Dendritic cell treated with granulocyte-macrophage colony-stimulating factor and Interleukin-4, amounts not matched to agents 40 ng/mL and 50 ng/mL, for 4 days (primary cell): ENCODE measurements at regions not wholly inside any gene's neighbourhood (a gene's known extent, or its start where the extent isn't known, plus 50 kb on each side); places are given as distances from the start of the nearest gene placed in this dataset.

Experiments
- H3K27ac Mint-ChIP-seq: one replicate; pipeline ENCODE4 v1.8.0; 2022; ENCODE audit warnings: mild to moderate bottlenecking, mixed read lengths
- H3K27me3 Mint-ChIP-seq: one replicate; pipeline ENCODE4 v1.8.0; 2022; ENCODE audit warnings: mild to moderate bottlenecking, mixed read lengths
- H3K36me3 Mint-ChIP-seq: one replicate; pipeline ENCODE4 v1.8.0; 2022; ENCODE audit warnings: low read depth, mixed read lengths
- H3K4me1 Mint-ChIP-seq: one replicate; pipeline ENCODE4 v1.8.0; 2022; ENCODE audit warnings: low read depth, mixed read lengths
- H3K4me3 Mint-ChIP-seq: one replicate; pipeline ENCODE4 v1.8.0; 2022; ENCODE audit warnings: mild to moderate bottlenecking, moderate library complexity, mixed read lengths
- H3K9me3 Mint-ChIP-seq: one replicate; pipeline ENCODE4 v1.8.0; 2022; ENCODE audit warnings: mixed read lengths
- intact Hi-C: fragments of 100-400 bp; cut with micrococcal nuclease; formaldehyde crosslinking; loops from one replicate; pipeline ENCODE4 v1.15.0; 2022

DNA sequence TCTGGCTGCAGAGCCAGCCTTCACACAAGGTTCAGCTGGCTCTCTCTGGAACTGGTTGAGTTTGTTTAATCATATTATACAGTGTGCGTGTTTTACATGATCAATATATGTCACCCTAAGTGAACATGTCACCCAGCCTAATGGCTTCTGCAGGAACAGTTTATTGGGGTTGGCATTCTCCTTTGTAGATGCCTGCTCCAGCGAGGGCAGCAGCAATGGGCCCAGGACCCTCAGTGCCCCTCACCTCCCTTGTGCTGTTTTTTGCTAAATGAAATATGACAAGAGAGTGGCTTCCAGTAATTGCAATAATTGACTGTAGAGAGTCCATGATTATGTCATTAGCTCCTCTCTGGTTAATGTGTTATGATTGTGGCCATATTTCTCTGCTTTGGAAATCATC, 387.2 kb downstream of the TMEM114 start:
- Mint-ChIP-seq H3K36me3 (no peaks in the 10 kb centered on the region), H3K4me1 (no peaks in the 10 kb centered on the region)

DNA sequence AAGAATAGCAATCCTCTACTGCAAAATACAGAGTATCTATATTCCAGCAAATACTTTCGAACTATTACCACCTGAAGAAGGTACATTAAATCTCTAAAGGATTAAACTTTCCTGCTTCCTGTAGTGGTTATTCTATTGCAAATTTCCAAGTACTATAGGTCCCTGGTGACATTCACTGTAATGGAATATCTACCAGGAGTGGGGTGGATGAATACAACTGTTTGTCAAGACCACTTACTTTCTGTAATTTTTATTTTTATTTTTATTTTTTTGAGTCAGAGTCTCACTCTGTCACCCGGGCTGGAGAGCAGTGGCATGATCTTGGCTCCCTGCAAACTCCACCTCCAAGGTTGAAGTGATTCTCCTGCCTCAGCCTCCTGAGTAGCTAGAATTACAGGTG, 389.5 kb downstream of the TMEM114 start:
- Mint-ChIP-seq H3K4me1 (no peaks in the 10 kb centered on the region), H3K9me3 (peaks cover 18% of the 10 kb centered on the region), H3K27me3 (no peaks in the 10 kb centered on the region), H3K27ac (no peak overlapping the region), H3K4me3 (no peak overlapping the region), H3K36me3 (no peaks in the 10 kb centered on the region)
- intact Hi-C loops = no loop called here

More for the DNA sequence above, 387.2 kb downstream of the TMEM114 start:
- H3K27me3 Mint-ChIP-seq = no peaks in the 10 kb centered on the region
- no peak overlapping the region for H3K27ac Mint-ChIP-seq
- intact Hi-C loops = no loop called here
- peaks cover 18% of the 10 kb centered on the region for H3K9me3 Mint-ChIP-seq
- H3K4me3 Mint-ChIP-seq = no peak overlapping the region

DNA sequence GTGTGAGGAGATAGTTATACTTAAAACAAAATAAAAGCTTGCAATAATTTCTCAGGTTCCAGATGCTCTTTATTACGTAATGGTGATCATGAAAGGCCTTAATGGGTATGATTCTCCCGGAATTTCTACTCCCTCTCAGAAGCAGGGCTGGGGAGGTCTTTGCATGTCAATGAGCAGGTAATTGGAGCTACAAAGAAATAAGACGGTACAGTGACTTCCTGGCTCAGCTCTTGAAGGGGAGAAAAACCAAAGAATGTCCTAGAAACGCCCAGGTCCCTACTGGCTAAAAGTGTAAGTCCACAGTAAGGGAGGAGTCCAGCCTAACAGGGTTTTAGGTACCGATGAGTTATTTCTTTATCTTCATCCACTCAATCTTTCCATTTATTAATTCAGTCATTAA, 390.9 kb downstream of the TMEM114 start:
- intact Hi-C loops = no loop called here
- H3K27me3 Mint-ChIP-seq = no peaks in the 10 kb centered on the region
- H3K4me1 Mint-ChIP-seq = no peaks in the 10 kb centered on the region
- H3K9me3 Mint-ChIP-seq = peaks cover 18% of the 10 kb centered on the region
- H3K36me3 Mint-ChIP-seq = no peaks in the 10 kb centered on the region
- H3K4me3 Mint-ChIP-seq = no peak overlapping the region
- no peak overlapping the region for H3K27ac Mint-ChIP-seq

DNA sequence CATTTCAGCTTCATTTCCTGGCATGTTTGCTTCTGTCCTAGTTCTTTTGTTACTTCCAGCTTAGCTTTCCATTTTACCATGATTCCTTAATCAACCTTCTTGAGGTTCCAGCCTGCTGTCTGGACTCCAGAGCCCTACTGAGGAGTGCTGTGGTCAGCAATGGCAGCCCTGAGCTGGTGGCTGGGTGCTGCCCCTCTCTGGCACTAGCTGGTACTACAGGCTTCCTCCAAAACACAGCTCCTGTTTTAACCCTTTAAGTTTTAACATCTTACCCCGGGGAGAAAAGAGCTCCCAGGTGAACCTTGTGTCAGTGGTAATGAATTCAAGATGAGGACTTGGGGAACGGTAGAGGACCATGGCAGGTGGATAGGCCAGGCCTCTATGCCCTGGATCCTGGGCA, 395.5 kb downstream of the TMEM114 start:
- intact Hi-C loops = no loop called here
- Mint-ChIP-seq H3K27ac (no peak overlapping the region), H3K9me3 (no peaks in the 10 kb centered on the region), H3K27me3 (no peaks in the 10 kb centered on the region), H3K4me3 (no peak overlapping the region), H3K4me1 (no peaks in the 10 kb centered on the region), H3K36me3 (no peaks in the 10 kb centered on the region)

DNA sequence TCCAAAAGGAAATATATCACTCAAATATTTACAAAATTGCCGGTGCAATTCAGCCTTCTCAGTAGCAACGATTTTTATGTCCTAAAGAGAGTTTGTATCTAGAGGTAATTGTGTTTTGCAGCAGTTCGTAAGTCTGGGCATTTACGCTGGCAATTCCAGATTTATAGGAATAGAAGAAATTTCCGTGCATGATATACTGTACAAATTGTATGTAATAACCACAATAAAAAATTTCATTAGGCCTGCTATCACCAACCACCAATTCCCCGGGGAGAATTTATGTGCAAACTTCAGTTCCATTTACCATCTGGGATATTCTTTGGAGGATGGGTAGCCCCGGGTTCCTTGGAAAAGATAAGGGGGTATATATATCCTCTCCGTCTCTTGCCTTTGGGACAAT, 401.5 kb downstream of the TMEM114 start:
- Mint-ChIP-seq H3K36me3 (no peaks in the 10 kb centered on the region), H3K27ac (no peak overlapping the region), H3K9me3 (no peaks in the 10 kb centered on the region), H3K4me1 (no peaks in the 10 kb centered on the region), H3K4me3 (no peak overlapping the region), H3K27me3 (no peaks in the 10 kb centered on the region)
- intact Hi-C loops = no loop called here

DNA sequence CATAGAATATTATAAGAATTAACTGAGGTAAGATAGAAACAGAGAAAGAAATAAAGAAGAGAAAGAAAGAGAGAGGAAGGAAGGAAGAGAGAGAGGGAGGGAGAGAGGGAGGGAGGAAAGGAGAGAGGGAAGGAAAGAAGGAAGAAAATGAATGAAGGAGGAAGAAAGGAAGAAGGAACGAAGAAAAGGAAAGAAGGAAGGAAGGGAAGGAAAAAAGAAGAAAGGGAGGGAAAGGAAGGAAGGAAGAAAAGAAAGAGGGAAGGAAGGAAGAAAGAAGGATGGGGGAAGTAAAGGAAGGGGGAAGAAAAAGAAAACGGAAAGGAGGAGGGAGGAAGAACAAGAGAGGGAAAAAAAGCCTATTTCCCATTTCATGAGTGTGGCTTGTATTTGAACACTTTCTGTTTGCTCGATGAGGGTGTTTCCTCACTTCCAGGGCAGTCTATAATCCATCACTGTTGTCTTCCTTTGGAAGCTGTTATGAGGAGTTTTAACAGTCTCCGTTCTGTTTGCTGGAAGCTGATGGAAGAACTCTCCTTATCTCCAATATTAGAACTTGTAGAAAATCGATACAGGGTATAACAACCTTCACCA, 402.4 kb downstream of the TMEM114 start:
- no peaks in the 10 kb centered on the region for H3K9me3 Mint-ChIP-seq
- no peaks in the 10 kb centered on the region for H3K36me3 Mint-ChIP-seq
- no peak overlapping the region for H3K4me3 Mint-ChIP-seq
- H3K27ac Mint-ChIP-seq = no peak overlapping the region
- H3K27me3 Mint-ChIP-seq = peaks cover 1% of the 10 kb centered on the region
- no peaks in the 10 kb centered on the region for H3K4me1 Mint-ChIP-seq
- intact Hi-C loops = no loop called here

DNA sequence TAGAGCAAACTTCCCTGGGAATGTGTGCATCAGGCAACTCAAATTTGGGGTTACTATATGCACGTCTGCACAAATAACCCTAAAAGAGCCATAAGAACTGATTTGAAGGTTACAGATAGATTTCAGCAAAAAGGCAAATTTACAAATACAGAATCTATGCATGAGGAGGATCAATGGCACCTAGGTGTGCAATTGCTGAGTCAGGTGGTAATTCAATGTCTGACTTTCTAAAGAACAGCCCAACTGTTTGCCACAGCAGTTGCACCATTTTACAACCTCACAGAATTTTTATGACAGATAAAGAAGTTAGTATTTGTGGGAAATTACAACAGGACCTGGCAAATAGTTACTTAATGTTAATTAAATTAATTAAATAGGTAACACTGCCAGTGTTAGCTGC, 405.5 kb downstream of the TMEM114 start:
- Mint-ChIP-seq H3K27me3 (peaks cover 1% of the 10 kb centered on the region), H3K9me3 (no peaks in the 10 kb centered on the region), H3K4me3 (no peak overlapping the region), H3K4me1 (no peaks in the 10 kb centered on the region), H3K36me3 (no peaks in the 10 kb centered on the region), H3K27ac (no peak overlapping the region)
- intact Hi-C loops = no loop called here

DNA sequence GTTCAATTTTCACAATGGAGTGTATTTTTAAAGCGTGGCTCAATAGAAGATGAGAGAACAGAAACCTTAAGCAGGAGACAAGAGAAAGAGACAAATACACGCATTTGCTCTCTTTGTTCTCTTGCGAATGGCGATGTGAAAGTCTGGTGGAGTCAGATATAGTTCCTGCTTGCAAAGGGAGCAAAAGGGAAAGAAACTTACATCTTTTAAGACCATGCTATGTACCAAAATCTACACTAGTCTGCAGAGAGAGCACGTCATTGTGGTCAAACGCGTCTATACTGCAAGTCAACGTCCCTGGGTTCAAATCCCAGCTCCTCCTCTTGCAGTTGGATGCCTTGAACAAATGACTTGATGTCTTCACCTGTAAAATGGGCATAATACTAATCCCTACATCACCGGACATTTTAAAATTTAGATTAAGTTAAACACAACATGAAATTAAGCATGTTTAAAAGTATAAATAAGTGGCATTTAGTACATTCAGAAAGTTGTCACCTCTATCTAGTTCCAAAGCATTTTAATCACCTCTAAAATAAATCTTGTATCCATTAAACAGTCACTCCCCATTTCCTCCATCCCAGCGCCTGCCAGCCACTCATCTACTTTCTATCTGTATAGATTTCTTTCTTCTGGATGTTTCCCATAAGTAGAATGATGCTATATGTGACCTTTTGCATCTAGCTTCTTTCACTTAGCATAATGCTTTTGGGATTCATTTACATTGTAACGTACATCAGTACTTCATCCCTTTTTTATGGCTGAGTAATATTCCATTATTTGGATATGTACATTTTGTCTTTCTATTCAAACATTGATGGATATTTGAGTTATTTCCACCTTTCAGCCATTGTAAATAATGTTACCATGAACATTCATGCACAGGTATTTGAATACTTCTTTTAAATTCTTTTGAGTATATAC, 406.9 kb downstream of the TMEM114 start:
- H3K27me3 Mint-ChIP-seq = peaks cover 3% of the 10 kb centered on the region
- intact Hi-C loops = no loop called here
- no peaks in the 10 kb centered on the region for H3K9me3 Mint-ChIP-seq
- H3K27ac Mint-ChIP-seq = no peak overlapping the region
- no peaks in the 10 kb centered on the region for H3K36me3 Mint-ChIP-seq
- H3K4me1 Mint-ChIP-seq = no peaks in the 10 kb centered on the region
- no peak overlapping the region for H3K4me3 Mint-ChIP-seq

DNA sequence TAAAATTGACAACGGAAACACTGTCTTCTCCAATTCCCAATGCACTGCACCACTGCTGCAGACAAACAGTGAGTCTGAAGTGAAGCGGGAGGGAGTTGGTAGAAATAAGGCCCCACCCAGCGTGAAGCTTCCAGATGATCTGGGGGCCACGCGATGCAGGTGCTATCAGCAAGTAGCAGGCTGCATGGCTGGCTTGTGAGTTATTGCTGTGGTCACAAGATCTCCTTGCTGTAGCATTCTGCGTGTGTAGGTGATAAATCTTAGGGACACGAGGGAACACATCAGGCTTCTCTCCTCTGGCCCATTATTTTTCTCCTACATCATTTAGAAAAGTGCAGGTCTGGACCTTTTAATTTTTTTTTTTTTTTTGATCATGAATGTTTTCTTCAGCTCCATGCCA, 407.6 kb downstream of the TMEM114 start:
- no peak overlapping the region for H3K4me3 Mint-ChIP-seq
- H3K27ac Mint-ChIP-seq = no peak overlapping the region
- H3K27me3 Mint-ChIP-seq = peaks cover 3% of the 10 kb centered on the region
- H3K36me3 Mint-ChIP-seq = no peaks in the 10 kb centered on the region
- no peaks in the 10 kb centered on the region for H3K9me3 Mint-ChIP-seq
- H3K4me1 Mint-ChIP-seq = no peaks in the 10 kb centered on the region
- intact Hi-C loops = no loop called here

DNA sequence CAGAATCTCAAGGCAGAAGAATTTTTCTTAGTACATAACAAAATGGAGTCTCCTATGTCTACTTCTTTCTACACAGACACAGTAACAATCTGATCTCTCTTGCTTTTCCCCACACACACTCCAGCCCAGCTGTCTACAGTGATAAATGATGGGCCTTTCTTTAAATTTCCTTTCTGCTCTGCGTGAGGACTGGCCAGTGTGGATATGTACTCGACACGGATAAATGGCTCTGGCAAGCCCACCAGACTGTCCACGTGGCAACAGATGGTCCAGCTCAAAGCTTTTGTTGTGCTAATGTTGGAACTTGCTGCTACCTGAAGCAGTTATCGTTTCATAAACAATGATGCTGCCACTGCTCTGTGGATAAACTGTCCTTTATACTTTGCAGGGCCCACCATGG, 410.7 kb downstream of the TMEM114 start:
- Mint-ChIP-seq H3K27me3 (peaks cover 3% of the 10 kb centered on the region), H3K36me3 (no peaks in the 10 kb centered on the region), H3K9me3 (no peaks in the 10 kb centered on the region), H3K27ac (no peak overlapping the region), H3K4me1 (no peaks in the 10 kb centered on the region), H3K4me3 (no peak overlapping the region)
- intact Hi-C loops = no loop called here

DNA sequence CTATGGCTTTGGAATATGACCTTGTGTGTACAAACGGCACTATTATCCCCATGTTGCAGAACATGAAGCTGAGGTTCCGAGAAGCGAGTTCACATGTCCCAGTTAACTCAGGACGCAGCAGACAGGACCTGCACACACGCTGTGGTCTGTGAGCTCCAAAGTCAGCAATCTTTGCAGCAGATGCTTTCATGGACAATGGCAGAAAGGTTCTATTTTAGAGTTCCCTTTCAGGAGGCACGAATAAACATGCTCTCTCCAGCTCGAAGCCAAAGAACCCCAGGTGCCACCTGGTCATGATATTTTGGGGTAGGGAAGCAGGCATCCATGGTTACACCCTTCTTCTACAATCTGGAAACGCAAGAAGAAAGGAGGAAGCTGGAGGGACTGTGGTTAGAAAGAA, 412.0 kb downstream of the TMEM114 start:
- Mint-ChIP-seq H3K4me1 (no peaks in the 10 kb centered on the region), H3K27me3 (peaks cover 2% of the 10 kb centered on the region), H3K9me3 (no peaks in the 10 kb centered on the region), H3K36me3 (no peaks in the 10 kb centered on the region), H3K27ac (no peak overlapping the region), H3K4me3 (no peak overlapping the region)
- intact Hi-C loops = no loop called here

DNA sequence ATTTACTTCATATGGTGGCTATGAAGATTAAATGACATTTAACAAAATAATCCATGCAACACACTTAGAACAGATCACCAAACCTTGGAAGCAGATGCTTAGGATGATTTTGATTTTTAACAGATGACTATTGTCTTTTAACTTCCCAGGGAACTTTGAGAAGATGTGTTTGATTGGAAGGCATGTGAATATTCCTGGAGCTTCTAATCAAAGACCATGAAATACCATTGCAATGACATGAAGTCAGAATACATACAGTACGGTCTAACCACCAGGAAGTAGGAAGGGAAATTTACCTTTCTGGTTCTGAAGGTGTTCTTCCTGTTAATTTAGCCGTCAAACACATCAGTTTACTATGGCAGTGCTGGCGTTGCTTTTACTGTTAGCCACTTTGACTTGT, 414.9 kb downstream of the TMEM114 start:
- Mint-ChIP-seq H3K36me3 (no peaks in the 10 kb centered on the region), H3K27me3 (peaks cover 2% of the 10 kb centered on the region), H3K4me1 (no peaks in the 10 kb centered on the region), H3K27ac (no peak overlapping the region), H3K9me3 (no peaks in the 10 kb centered on the region), H3K4me3 (no peak overlapping the region)
- intact Hi-C loops = no loop called here

DNA sequence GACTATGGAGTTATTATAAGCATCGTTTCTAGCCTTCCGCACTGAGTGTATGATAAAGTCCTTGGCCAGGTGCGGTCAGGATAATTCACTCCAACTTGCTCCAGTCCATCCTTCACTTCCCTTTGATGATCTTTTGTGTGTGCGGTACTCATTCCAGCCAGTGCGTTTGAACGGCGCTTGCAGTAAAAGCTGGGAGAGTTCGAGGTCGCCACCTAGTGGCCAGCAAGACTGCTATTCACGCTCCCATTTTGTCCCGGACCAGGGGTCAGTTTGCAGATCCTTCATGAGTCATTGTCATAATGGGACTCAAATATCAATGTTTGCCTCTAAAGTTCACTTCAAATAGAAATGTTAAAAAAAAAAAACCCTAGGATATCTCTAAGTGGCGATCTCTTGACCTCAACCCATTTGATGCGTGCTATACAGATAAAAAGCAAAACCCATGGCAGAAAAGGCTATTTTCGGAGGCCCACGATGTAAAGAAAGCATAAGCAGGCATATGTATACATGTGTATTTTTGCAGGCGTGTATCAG, 417.1 kb downstream of the TMEM114 start:
- intact Hi-C loops = loop anchor here (5.0 kb wide), 1 partner anchor 906 kb away; no protein-coding TSS in a partner anchor
- H3K4me1 Mint-ChIP-seq = no peaks in the 10 kb centered on the region
- no peaks in the 10 kb centered on the region for H3K9me3 Mint-ChIP-seq
- peaks cover 7% of the 10 kb centered on the region for H3K27me3 Mint-ChIP-seq
- no peak overlapping the region for H3K27ac Mint-ChIP-seq
- no peaks in the 10 kb centered on the region for H3K36me3 Mint-ChIP-seq
- no peak overlapping the region for H3K4me3 Mint-ChIP-seq

DNA sequence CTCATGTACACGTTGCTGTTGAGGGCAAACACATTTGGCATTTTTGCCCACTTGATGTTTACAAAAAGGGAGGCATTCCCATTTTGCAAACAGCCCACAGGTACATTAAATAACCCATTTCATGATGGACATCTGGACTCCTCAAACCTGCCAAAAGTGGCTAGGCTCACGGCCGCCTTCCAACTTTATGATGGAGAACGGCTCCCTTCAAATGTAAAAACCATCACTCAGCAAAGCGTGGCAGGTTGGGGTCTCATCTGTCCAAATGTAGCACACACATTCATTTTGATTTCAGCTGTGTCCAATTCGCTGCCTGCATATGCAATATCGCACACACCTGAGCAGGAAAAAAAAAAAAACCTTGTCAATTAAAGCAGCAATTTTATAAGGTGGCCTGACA, 417.8 kb downstream of the TMEM114 start:
- peaks cover 7% of the 10 kb centered on the region for H3K27me3 Mint-ChIP-seq
- H3K4me1 Mint-ChIP-seq = peaks cover 5% of the 10 kb centered on the region
- no peak overlapping the region for H3K4me3 Mint-ChIP-seq
- no peaks in the 10 kb centered on the region for H3K9me3 Mint-ChIP-seq
- no peak overlapping the region for H3K27ac Mint-ChIP-seq
- H3K36me3 Mint-ChIP-seq = no peaks in the 10 kb centered on the region
- intact Hi-C loops = loop anchor here (5.0 kb wide), 1 partner anchor 905 kb away; no protein-coding TSS in a partner anchor
